ENCODE measurements at regions not wholly inside any gene's neighbourhood (a gene's known extent, or its start where the extent isn't known, plus 50 kb on each side); places are given as distances from the start of the nearest gene placed in this dataset.
"Not testable (repeated sequence)": the region's sequence is repeated elsewhere in the genome, so short reads cannot be mapped to it uniquely, and the experiment has no call there.

- H3K4me1 ChIP-seq (ENCODE audit: insufficient read depth, insufficient read length): no peaks in the 10 kb centered on the region
- TF ChIP-seq YY1 (IDR thresholded peaks at IDR 0.05; ENCODE audit: insufficient read depth, insufficient read length): no peak
- TF ChIP-seq SUZ12 (IDR thresholded peaks at IDR 0.05; ENCODE audit: extremely low read depth, insufficient read depth, insufficient read length): no peak
- TF ChIP-seq ZNF274 (IDR thresholded peaks at IDR 0.05; ENCODE audit: low read depth, low read length): no peak
- no peak overlapping the region for H3K4me3 ChIP-seq (ENCODE audit: insufficient read length, low read depth)
- H3K36me3 ChIP-seq (ENCODE audit: insufficient read depth, insufficient read length, low read length): no peaks in the 10 kb centered on the region
- H3K27me3 ChIP-seq (ENCODE audit: insufficient read depth, insufficient read length): no peaks in the 10 kb centered on the region
- DNase-seq (ENCODE audit: low read depth, low spot score): no peak
- H3K9ac ChIP-seq (ENCODE audit: insufficient read length, low read depth): no peak overlapping the region
- no peaks in the 10 kb centered on the region for H3K9me3 ChIP-seq (ENCODE audit: insufficient read depth, low read length)
Observed at GRCh38 chr17:68142595-68142994, 105.2 kb upstream of the AMZ2 start.

GRCh38 chr17:68143425-68143824 lies 104.4 kb upstream of the AMZ2 start:
- TF ChIP-seq YY1 (IDR thresholded peaks at IDR 0.05; ENCODE audit: insufficient read depth, insufficient read length) (no peak), SUZ12 (IDR thresholded peaks at IDR 0.05; ENCODE audit: extremely low read depth, insufficient read depth, insufficient read length) (no peak), ZNF274 (IDR thresholded peaks at IDR 0.05; ENCODE audit: low read depth, low read length) (no peak)

GRCh38 chr17:68145088-68145487 lies 102.8 kb upstream of the AMZ2 start:
- no peaks in the 10 kb centered on the region for H3K4me1 ChIP-seq (ENCODE audit: insufficient read depth, insufficient read length)
- no peaks in the 10 kb centered on the region for H3K9me3 ChIP-seq (ENCODE audit: insufficient read depth, low read length)
- no peaks in the 10 kb centered on the region for H3K27me3 ChIP-seq (ENCODE audit: insufficient read depth, insufficient read length)
- H3K36me3 ChIP-seq (ENCODE audit: insufficient read depth, insufficient read length, low read length): no peaks in the 10 kb centered on the region
- no peak overlapping the region for H3K9ac ChIP-seq (ENCODE audit: insufficient read length, low read depth)
- TF ChIP-seq ZNF274 (IDR thresholded peaks at IDR 0.05; ENCODE audit: low read depth, low read length) (no peak), SUZ12 (IDR thresholded peaks at IDR 0.05; ENCODE audit: extremely low read depth, insufficient read depth, insufficient read length) (no peak), YY1 (IDR thresholded peaks at IDR 0.05; ENCODE audit: insufficient read depth, insufficient read length) (no peak)
- no peak overlapping the region for H3K4me3 ChIP-seq (ENCODE audit: insufficient read length, low read depth)
- no peak for DNase-seq (ENCODE audit: low read depth, low spot score)

More at GRCh38 chr17:68143425-68143824, 104.4 kb upstream of the AMZ2 start:
- no peak overlapping the region for H3K4me3 ChIP-seq (ENCODE audit: insufficient read length, low read depth)
- no peaks in the 10 kb centered on the region for H3K4me1 ChIP-seq (ENCODE audit: insufficient read depth, insufficient read length)
- no peaks in the 10 kb centered on the region for H3K27me3 ChIP-seq (ENCODE audit: insufficient read depth, insufficient read length)
- no peaks in the 10 kb centered on the region for H3K9me3 ChIP-seq (ENCODE audit: insufficient read depth, low read length)
- H3K36me3 ChIP-seq (ENCODE audit: insufficient read depth, insufficient read length, low read length): no peaks in the 10 kb centered on the region
- H3K9ac ChIP-seq (ENCODE audit: insufficient read length, low read depth): no peak overlapping the region
- no peak for DNase-seq (ENCODE audit: low read depth, low spot score)

- Histone ChIP-seq H3K36me3 (ENCODE audit: insufficient read depth, insufficient read length, low read length) (no peaks in the 10 kb centered on the region), H3K27me3 (ENCODE audit: insufficient read depth, insufficient read length) (no peaks in the 10 kb centered on the region), H3K9me3 (ENCODE audit: insufficient read depth, low read length) (no peaks in the 10 kb centered on the region; the same call in 1 of the 2 replicates), H3K9ac (ENCODE audit: insufficient read length, low read depth) (no peak overlapping the region), H3K4me3 (ENCODE audit: insufficient read length, low read depth) (no peak overlapping the region), H3K4me1 (ENCODE audit: insufficient read depth, insufficient read length) (no peaks in the 10 kb centered on the region)
- no peak for DNase-seq (ENCODE audit: low read depth, low spot score)
- TF ChIP-seq YY1 (IDR thresholded peaks at IDR 0.05; ENCODE audit: insufficient read depth, insufficient read length): no peak
- no peak for TF ChIP-seq ZNF274 (IDR thresholded peaks at IDR 0.05; ENCODE audit: low read depth, low read length)
- TF ChIP-seq SUZ12 (IDR thresholded peaks at IDR 0.05; ENCODE audit: extremely low read depth, insufficient read depth, insufficient read length): no peak
Observed at GRCh38 chr17:68148936-68149335, 98.9 kb upstream of the AMZ2 start.

GRCh38 chr17:68152161-68152571 lies 95.7 kb upstream of the AMZ2 start:
- Histone ChIP-seq H3K27me3 (ENCODE audit: insufficient read depth, insufficient read length) (no peaks in the 10 kb centered on the region), H3K9me3 (ENCODE audit: insufficient read depth, low read length) (no peaks in the 10 kb centered on the region; the same call in 1 of the 2 replicates), H3K4me1 (ENCODE audit: insufficient read depth, insufficient read length) (no peaks in the 10 kb centered on the region), H3K9ac (ENCODE audit: insufficient read length, low read depth) (no peak overlapping the region), H3K4me3 (ENCODE audit: insufficient read length, low read depth) (no peak overlapping the region), H3K36me3 (ENCODE audit: insufficient read depth, insufficient read length, low read length) (no peaks in the 10 kb centered on the region)
- DNase-seq (ENCODE audit: low read depth, low spot score): no peak
- TF ChIP-seq ZNF274 (IDR thresholded peaks at IDR 0.05; ENCODE audit: low read depth, low read length): no peak
- no peak for TF ChIP-seq SUZ12 (IDR thresholded peaks at IDR 0.05; ENCODE audit: extremely low read depth, insufficient read depth, insufficient read length)
- no peak for TF ChIP-seq YY1 (IDR thresholded peaks at IDR 0.05; ENCODE audit: insufficient read depth, insufficient read length)

GRCh38 chr17:68155692-68156091 lies 92.2 kb upstream of the AMZ2 start:
- Histone ChIP-seq H3K36me3 (ENCODE audit: insufficient read depth, insufficient read length, low read length) (no peaks in the 10 kb centered on the region), H3K9ac (ENCODE audit: insufficient read length, low read depth) (no peak overlapping the region), H3K4me3 (ENCODE audit: insufficient read length, low read depth) (no peak overlapping the region), H3K9me3 (ENCODE audit: insufficient read depth, low read length) (no peaks in the 10 kb centered on the region), H3K27me3 (ENCODE audit: insufficient read depth, insufficient read length) (no peaks in the 10 kb centered on the region), H3K4me1 (ENCODE audit: insufficient read depth, insufficient read length) (no peaks in the 10 kb centered on the region)
- TF ChIP-seq SUZ12 (IDR thresholded peaks at IDR 0.05; ENCODE audit: extremely low read depth, insufficient read depth, insufficient read length) (no peak), YY1 (IDR thresholded peaks at IDR 0.05; ENCODE audit: insufficient read depth, insufficient read length) (no peak), ZNF274 (IDR thresholded peaks at IDR 0.05; ENCODE audit: low read depth, low read length) (no peak)
- DNase-seq (ENCODE audit: low read depth, low spot score): no peak

- DNase-seq (ENCODE audit: low read depth, low spot score): no peak
- TF ChIP-seq SUZ12 (IDR thresholded peaks at IDR 0.05; ENCODE audit: extremely low read depth, insufficient read depth, insufficient read length) (no peak), YY1 (IDR thresholded peaks at IDR 0.05; ENCODE audit: insufficient read depth, insufficient read length) (no peak), ZNF274 (IDR thresholded peaks at IDR 0.05; ENCODE audit: low read depth, low read length) (no peak)
- Histone ChIP-seq H3K36me3 (ENCODE audit: insufficient read depth, insufficient read length, low read length) (no peaks in the 10 kb centered on the region), H3K27me3 (ENCODE audit: insufficient read depth, insufficient read length) (no peaks in the 10 kb centered on the region), H3K4me3 (ENCODE audit: insufficient read length, low read depth) (no peak overlapping the region), H3K9me3 (ENCODE audit: insufficient read depth, low read length) (no peaks in the 10 kb centered on the region), H3K4me1 (ENCODE audit: insufficient read depth, insufficient read length) (no peaks in the 10 kb centered on the region), H3K9ac (ENCODE audit: insufficient read length, low read depth) (no peak overlapping the region)
Observed at GRCh38 chr17:68161644-68162428, 86.0 kb upstream of the AMZ2 start.

- H3K9me3 ChIP-seq (ENCODE audit: insufficient read depth, low read length); H3K4me3 ChIP-seq (ENCODE audit: insufficient read length, low read depth); H3K4me1 ChIP-seq (ENCODE audit: insufficient read depth, insufficient read length); H3K36me3 ChIP-seq (ENCODE audit: insufficient read depth, insufficient read length, low read length); H3K27me3 ChIP-seq (ENCODE audit: insufficient read depth, insufficient read length); H3K9ac ChIP-seq (ENCODE audit: insufficient read length, low read depth); DNase-seq (ENCODE audit: low read depth, low spot score): not testable (repeated sequence)
Observed at GRCh38 chr17:68168273-68169164, 79.3 kb upstream of the AMZ2 start.

GRCh38 chr17:68169165-68169821 lies 78.5 kb upstream of the AMZ2 start:
- not testable (repeated sequence) for H3K4me3 ChIP-seq (ENCODE audit: insufficient read length, low read depth); DNase-seq (ENCODE audit: low read depth, low spot score); H3K9me3 ChIP-seq (ENCODE audit: insufficient read depth, low read length); H3K36me3 ChIP-seq (ENCODE audit: insufficient read depth, insufficient read length, low read length); H3K27me3 ChIP-seq (ENCODE audit: insufficient read depth, insufficient read length); H3K4me1 ChIP-seq (ENCODE audit: insufficient read depth, insufficient read length); H3K9ac ChIP-seq (ENCODE audit: insufficient read length, low read depth)
